GM12878 (cell line): ENCODE measurements at regions not wholly inside any gene's neighbourhood (a gene's known extent, or its start where the extent isn't known, plus 50 kb on each side); places are given as distances from the start of the nearest gene placed in this dataset.

Source experiments
- ATAC-seq: fragments of 200-7000 bp; cut with Tn5 transposase; 3 replicates; pipeline ENCODE4 v1.9.1; 2020; ENCODE audit warnings: mild to moderate bottlenecking, moderate library complexity
- BruUV-seq: library from RNA; stranded (reverse); fragments of 400-500 nt; replicated peaks from 2 replicates; lab custom pipeline; 2021; lab: Mats Ljungman, UMichigan
- CTCF ChIA-PET: fragments of 300-600 bp; sonication (Branson Sonifier 250); formaldehyde crosslinking; extraction: SDS; loops from one replicate; lab custom pipeline; 2021; ENCODE audit warnings: inconsistent platforms; lab: Yijun Ruan, JAX
- POLR2A ChIA-PET: fragments of 350-600 bp; formaldehyde crosslinking; extraction: SDS; loops from one replicate; lab custom pipeline; 2021; ENCODE audit warnings: inconsistent platforms; lab: Charles Lee
- RAD21 ChIA-PET: fragments of 300-600 bp; sonication (Branson Sonifier 250); formaldehyde crosslinking; loops from one replicate; lab custom pipeline; 2023; ENCODE audit warnings: antibody characterized with exemption; ENCODE audit not compliant: unreplicated experiment; lab: Charles Lee
- SMC1A ChIA-PET: fragments of 300-600 bp; sonication (Branson Sonifier 250); formaldehyde crosslinking; loops from one replicate; lab custom pipeline; 2023; ENCODE audit not compliant: unreplicated experiment, uncharacterized antibody; lab: Charles Lee
- DNase-seq: peaks from one replicate; pipeline ENCODE4 v3.0.0-alpha.2; 2011; ENCODE audit warnings: low read depth, low spot score
- FAIRE-seq: peaks from 3 replicates; lab custom pipeline; 2011; peaks lifted over from hg19 to GRCh38; lab: Jason Lieb, UNC
- H2AFZ ChIP-seq: 2 replicates; pipeline ENCODE4 v1.6.0; 2011; ENCODE audit warnings: low read depth, low read length, control low read depth; ENCODE audit not compliant: control insufficient read depth
- H3K27ac ChIP-seq: 2 replicates; pipeline ENCODE4 v1.5.1; 2011; ENCODE audit warnings: control low read depth; ENCODE audit not compliant: control insufficient read depth, insufficient read depth
- H3K27me3 ChIP-seq, 2 experiments: replicated peaks in 1 of 2; 2 replicates each; pipeline versions ENCODE4 v1.6.0 to v1.6.1; 2011; ENCODE audit warnings: low read length in 1 of 2; ENCODE audit not compliant: control insufficient read depth in 2 of 2, insufficient read depth in 2 of 2
- H3K36me3 ChIP-seq, 2 experiments: 2 replicates each; pipeline ENCODE4 v1.5.1; 2011; ENCODE audit warnings: low read length in 1 of 2; ENCODE audit not compliant: control insufficient read depth in 2 of 2, insufficient read depth in 2 of 2
- H3K4me1 ChIP-seq: 2 replicates; pipeline ENCODE4 v1.6.1; 2011; ENCODE audit warnings: mild to moderate bottlenecking, low read length, moderate library complexity, mixed read lengths; ENCODE audit not compliant: control insufficient read depth, insufficient read depth
- H3K4me2 ChIP-seq: 2 replicates; pipeline ENCODE4 v1.6.0; 2011; ENCODE audit warnings: control low read depth; ENCODE audit not compliant: control insufficient read depth, insufficient read depth
- H3K4me3 ChIP-seq: fragments of 200-600 bp; sonication (generic); 2 replicates; pipeline ENCODE4 v1.5.1; 2016
- H3K79me2 ChIP-seq: 2 replicates; pipeline ENCODE4 v1.6.0; 2011; ENCODE audit warnings: low read length; ENCODE audit not compliant: control insufficient read depth, insufficient read depth
- H3K9ac ChIP-seq: 2 replicates; pipeline ENCODE4 v1.8.0; 2011; ENCODE audit warnings: low read length, control low read depth, mixed read lengths; ENCODE audit not compliant: control insufficient read depth, insufficient read depth
- H3K9me3 ChIP-seq: replicated peaks from 3 replicates; pipeline ENCODE4 v1.5.1; 2011; ENCODE audit warnings: mild to moderate bottlenecking, low read length; ENCODE audit not compliant: control insufficient read depth, insufficient read depth
- H4K20me1 ChIP-seq: 2 replicates; pipeline ENCODE4 v1.6.0; 2011; ENCODE audit not compliant: control insufficient read depth, insufficient read depth
- BMI1 ChIP-seq: fragments of 450-650 bp; IDR thresholded peaks from 2 replicates; pipeline ENCODE4 v1.6.1; 2016; ENCODE audit warnings: mild to moderate bottlenecking, moderate library complexity, borderline replicate concordance
- CBX3 ChIP-seq: fragments of 200-600 bp; sonication (generic); IDR thresholded peaks from 2 replicates; pipeline ENCODE4 v1.6.1; 2016; ENCODE audit warnings: low read depth, borderline replicate concordance
- ESRRA ChIP-seq: IDR thresholded peaks from 2 replicates; pipeline ENCODE4 v1.6.1; 2012; ENCODE audit warnings: mild to moderate bottlenecking, low read length, improper control_type of control experiment
- FOXM1 ChIP-seq: IDR thresholded peaks from 2 replicates; pipeline ENCODE4 v1.6.1; 2012; ENCODE audit warnings: low read depth, mild to moderate bottlenecking, inconsistent platforms, low read length, moderate library complexity
- HDGF ChIP-seq: fragments of 450-650 bp; IDR thresholded peaks from 2 replicates; pipeline ENCODE4 v1.6.1; 2016; ENCODE audit warnings: antibody characterized with exemption
- KAT2A ChIP-seq: conservative IDR thresholded peaks from 2 replicates; pipeline ENCODE4 v1.6.1; 2011; ENCODE audit warnings: low read depth, low read length; ENCODE audit not compliant: control insufficient read depth
- MEF2B ChIP-seq: fragments of 450-650 bp; IDR thresholded peaks from 2 replicates; pipeline ENCODE4 v1.6.1; 2018; ENCODE audit warnings: mild to moderate bottlenecking, moderate library complexity; ENCODE audit not compliant: partially characterized antibody, poor library complexity, severe bottlenecking
- MYB ChIP-seq: fragments of 150-350 bp; IDR thresholded peaks from 2 replicates; pipeline ENCODE4 v1.6.1; 2014; ENCODE audit warnings: mild to moderate bottlenecking, low read depth, low read length, borderline replicate concordance
- RELA ChIP-seq: fragments of 450-650 bp; IDR thresholded peaks from 2 replicates; pipeline ENCODE4 v1.8.0; 2014; ENCODE audit warnings: borderline replicate concordance; ENCODE audit not compliant: partially characterized antibody
- RFX5 ChIP-seq: IDR thresholded peaks from 2 replicates; pipeline ENCODE4 v1.6.1; 2011; ENCODE audit warnings: low read depth, low read length, improper control_type of control experiment
- SREBF1 ChIP-seq: IDR thresholded peaks from 2 replicates; pipeline ENCODE4 v1.6.1; 2012; ENCODE audit warnings: mild to moderate bottlenecking, low read length
- SUPT20H ChIP-seq: IDR thresholded peaks from 2 replicates; pipeline ENCODE4 v1.6.1; 2011; ENCODE audit warnings: low read depth, mild to moderate bottlenecking, low read length, moderate library complexity, borderline replicate concordance; ENCODE audit not compliant: control insufficient read depth
- TCF12 ChIP-seq: IDR thresholded peaks from 2 replicates; pipeline ENCODE4 v1.6.1; 2011; ENCODE audit warnings: low read depth, mild to moderate bottlenecking, low read length
- TCF7 ChIP-seq: IDR thresholded peaks from 2 replicates; pipeline ENCODE4 v1.6.1; 2014; ENCODE audit warnings: antibody characterized with exemption, borderline replicate concordance
- ZNF384 ChIP-seq: IDR thresholded peaks from 2 replicates; pipeline ENCODE4 v1.6.1; 2012; ENCODE audit warnings: low read depth, mild to moderate bottlenecking, low read length, improper control_type of control experiment, borderline replicate concordance
- WGBS: methylation state at CpG from one replicate; pipeline ENCODE4 v1.1.6; 2016; ENCODE audit warnings: low lambda C conversion rate; ENCODE audit not compliant: insufficient replicate concordance, insufficient coverage; ENCODE audit errors: missing lambda C conversion rate; 5-methylcytosine and 5-hydroxymethylcytosine counted together
- in situ Hi-C: fragments of 300-500 bp; cut with MboI; formaldehyde crosslinking; loops from 9 replicates; pipeline ENCODE4 v1.14.3; 2018; ENCODE audit warnings: mixed read lengths
- intact Hi-C: fragments of 100-400 bp; cut with micrococcal nuclease; formaldehyde crosslinking; loops from one replicate; pipeline ENCODE4 v1.14.2; 2022; ENCODE audit not compliant: unreplicated experiment
- TF ChIP-seq, protein P1 (sequence below): fragments of 150-350 bp; IDR thresholded peaks from 2 replicates; pipeline ENCODE4 v1.6.1; 2014; ENCODE audit warnings: mild to moderate bottlenecking, low read depth, low read length
- TF ChIP-seq, protein P2 (sequence below): IDR thresholded peaks from 2 replicates; pipeline ENCODE4 v1.6.1; 2012; ENCODE audit warnings: low read length, inconsistent platforms

DNA sequence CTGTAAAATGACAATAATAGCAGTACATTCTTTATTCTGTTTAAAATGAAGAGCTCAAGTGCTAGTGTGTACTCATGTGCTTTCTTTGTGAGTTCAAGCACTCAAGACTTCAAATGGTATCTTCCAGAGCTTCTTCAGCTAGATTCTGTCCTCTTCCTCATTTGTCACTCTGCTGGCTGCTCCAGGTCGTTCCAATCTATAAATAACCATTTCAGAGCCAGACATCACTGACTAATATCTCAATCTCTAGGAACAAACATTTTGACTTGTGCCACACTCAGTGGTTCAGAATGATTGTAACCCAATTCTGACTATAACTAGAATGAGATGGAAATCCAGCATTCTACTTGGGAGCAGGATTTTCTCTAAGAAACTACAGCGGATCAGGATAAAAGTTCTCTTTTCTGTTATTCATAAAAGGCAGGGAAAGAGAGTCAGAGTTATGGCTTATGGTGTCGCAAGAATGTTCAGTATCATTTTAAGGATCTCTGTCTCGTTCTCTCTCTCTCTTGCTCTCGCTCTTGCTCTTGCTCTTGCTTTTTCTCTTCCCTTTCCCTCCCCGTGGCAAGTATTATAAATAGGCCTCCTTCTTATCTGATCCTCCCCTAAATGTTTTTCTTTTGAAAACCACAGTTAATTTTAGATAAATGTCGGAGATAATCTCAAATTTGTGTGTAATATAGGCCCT, 116.3 kb upstream of the MAF start:
- Histone ChIP-seq H4K20me1 (no peaks in the 10 kb centered on the region), H3K79me2 (no peaks in the 10 kb centered on the region), H3K4me1 (no peaks in the 10 kb centered on the region), H2AFZ (no peak overlapping the region), H3K27me3 (no peaks in the 10 kb centered on the region), H3K9ac (no peak overlapping the region), H3K36me3 (no peaks in the 10 kb centered on the region), H3K9me3 (no peaks in the 10 kb centered on the region), H3K27ac (no peak overlapping the region)
- intact Hi-C loops, result no loop called here
- POLR2A ChIA-PET, result no interaction called here
- CTCF ChIA-PET, result no interaction called here
- SMC1A ChIA-PET, result no interaction called here
- DNase-seq (no peak), FAIRE-seq (no peak)
- TF ChIP-seq SUPT20H (no peak), SREBF1 (no peak), ESRRA (no peak), ZNF384 (no peak), FOXM1 (no peak)
- TF ChIP-seq, all 136 proteins: peak for 0
- Histone ChIP-seq H3K4me3 (no peak overlapping the region), H3K4me2 (no peak overlapping the region)
- BruUV-seq, result no TSS peak
- no peak for ATAC-seq
- RAD21 ChIA-PET, result no interaction called here
- in situ Hi-C loops, result no loop called here
- WGBS, result 26% methylated on average over 7 of the region's 7 CpGs

DNA sequence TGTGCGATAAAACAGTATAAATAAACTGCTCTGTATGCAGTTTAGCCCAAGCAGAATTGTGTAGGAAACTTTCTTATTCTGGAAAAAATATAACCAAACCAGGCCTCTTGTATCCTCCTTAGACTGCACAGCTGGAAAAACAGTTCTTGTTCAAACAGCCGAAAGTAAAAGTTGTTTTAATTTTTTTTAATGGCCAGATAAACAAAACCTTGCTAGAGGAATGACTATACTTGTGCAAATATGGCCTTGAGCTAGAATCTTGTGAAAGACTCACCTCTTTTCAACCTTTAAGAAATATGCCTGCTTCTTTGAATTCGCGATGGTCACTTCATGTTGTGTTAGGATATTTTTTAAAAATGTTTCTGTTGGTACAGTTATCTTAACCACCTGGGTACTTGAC, 114.5 kb upstream of the MAF start:
- SMC1A ChIA-PET, result no interaction called here
- intact Hi-C loops, result no loop called here
- H3K4me1 ChIP-seq, result no peaks in the 10 kb centered on the region
- no peaks in the 10 kb centered on the region for H3K79me2 ChIP-seq
- 23% methylated on average over 4 of the region's 4 CpGs for WGBS
- FAIRE-seq (no peak), DNase-seq (no peak), ATAC-seq (no peak)
- RAD21 ChIA-PET, result no interaction called here
- no TSS peak for BruUV-seq
- TF ChIP-seq RELA (no peak), MYB (no peak), CBX3 (no peak), HDGF (no peak), KAT2A (no peak), RFX5 (no peak), TCF7 (no peak), BMI1 (no peak), MEF2B (no peak), TCF12 (no peak)
- TF ChIP-seq, protein P1, sequence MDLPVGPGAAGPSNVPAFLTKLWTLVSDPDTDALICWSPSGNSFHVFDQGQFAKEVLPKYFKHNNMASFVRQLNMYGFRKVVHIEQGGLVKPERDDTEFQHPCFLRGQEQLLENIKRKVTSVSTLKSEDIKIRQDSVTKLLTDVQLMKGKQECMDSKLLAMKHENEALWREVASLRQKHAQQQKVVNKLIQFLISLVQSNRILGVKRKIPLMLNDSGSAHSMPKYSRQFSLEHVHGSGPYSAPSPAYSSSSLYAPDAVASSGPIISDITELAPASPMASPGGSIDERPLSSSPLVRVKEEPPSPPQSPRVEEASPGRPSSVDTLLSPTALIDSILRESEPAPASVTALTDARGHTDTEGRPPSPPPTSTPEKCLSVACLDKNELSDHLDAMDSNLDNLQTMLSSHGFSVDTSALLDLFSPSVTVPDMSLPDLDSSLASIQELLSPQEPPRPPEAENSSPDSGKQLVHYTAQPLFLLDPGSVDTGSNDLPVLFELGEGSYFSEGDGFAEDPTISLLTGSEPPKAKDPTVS, result no peak
- TF ChIP-seq, protein P2, sequence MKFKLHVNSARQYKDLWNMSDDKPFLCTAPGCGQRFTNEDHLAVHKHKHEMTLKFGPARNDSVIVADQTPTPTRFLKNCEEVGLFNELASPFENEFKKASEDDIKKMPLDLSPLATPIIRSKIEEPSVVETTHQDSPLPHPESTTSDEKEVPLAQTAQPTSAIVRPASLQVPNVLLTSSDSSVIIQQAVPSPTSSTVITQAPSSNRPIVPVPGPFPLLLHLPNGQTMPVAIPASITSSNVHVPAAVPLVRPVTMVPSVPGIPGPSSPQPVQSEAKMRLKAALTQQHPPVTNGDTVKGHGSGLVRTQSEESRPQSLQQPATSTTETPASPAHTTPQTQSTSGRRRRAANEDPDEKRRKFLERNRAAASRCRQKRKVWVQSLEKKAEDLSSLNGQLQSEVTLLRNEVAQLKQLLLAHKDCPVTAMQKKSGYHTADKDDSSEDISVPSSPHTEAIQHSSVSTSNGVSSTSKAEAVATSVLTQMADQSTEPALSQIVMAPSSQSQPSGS, result no peak
- H3K4me3 ChIP-seq, result no peak overlapping the region
- no peak overlapping the region for H3K9ac ChIP-seq
- H2AFZ ChIP-seq, result no peak overlapping the region
- no peaks in the 10 kb centered on the region for H3K27me3 ChIP-seq
- no peaks in the 10 kb centered on the region for H3K9me3 ChIP-seq
- no peaks in the 10 kb centered on the region for H3K36me3 ChIP-seq
- CTCF ChIA-PET, result no interaction called here
- H3K4me2 ChIP-seq, result no peak overlapping the region
- POLR2A ChIA-PET, result no interaction called here
- H3K27ac ChIP-seq, result no peak overlapping the region
- in situ Hi-C loops, result no loop called here
- no peaks in the 10 kb centered on the region for H4K20me1 ChIP-seq
